HepG2 (cell line): ENCODE measurements at regions not wholly inside any gene's neighbourhood (a gene's known extent, or its start where the extent isn't known, plus 50 kb on each side); places are given as distances from the start of the nearest gene placed in this dataset.

Source experiments
- ATAC-seq: fragments of 200-7000 bp; cut with Tn5 transposase; 3 replicates; pipeline ENCODE4 v1.9.1; 2020; ENCODE audit warnings: mild to moderate bottlenecking, moderate library complexity
- BruUV-seq: library from RNA; stranded (reverse); fragments of 400-500 nt; replicated peaks from 2 replicates; lab custom pipeline; 2021; lab: Mats Ljungman, UMichigan
- CTCF ChIA-PET: fragments of 300-600 bp; formaldehyde crosslinking; extraction: SDS; loops from one replicate; lab custom pipeline; 2021; ENCODE audit warnings: low total read pairs, inconsistent platforms, low intra/inter-chr PET ratio; lab: Yijun Ruan, JAX
- POLR2A ChIA-PET: fragments of 350-600 bp; sonication (Branson Sonifier 250); formaldehyde crosslinking; loops from one replicate; lab custom pipeline; 2020; ENCODE audit warnings: antibody characterized with exemption, inconsistent platforms; lab: Yijun Ruan, JAX
- DNase-seq: peaks from one replicate; pipeline ENCODE4 v3.0.0-alpha.2; 2015; ENCODE audit warnings: low spot score
- FAIRE-seq: peaks from 3 replicates; lab custom pipeline; 2011; peaks lifted over from hg19 to GRCh38; lab: Jason Lieb, UNC
- H2AFZ ChIP-seq: one replicate; pipeline ENCODE4 v1.6.1; 2011; ENCODE audit warnings: low read length, inconsistent platforms
- H3K27ac ChIP-seq: fragments of 300-600 bp; 3 replicates; pipeline ENCODE4 v1.8.0; 2011; ENCODE audit warnings: mixed run types, mild to moderate bottlenecking, mixed read lengths, low read length, inconsistent platforms; ENCODE audit not compliant: insufficient read depth; ENCODE audit errors: extremely low read length
- H3K27me3 ChIP-seq, 2 experiments: fragments of 200-600 bp in 1 of 2; 2 replicates in 1 of 2; 3 replicates in 1 of 2; pipeline versions ENCODE4 v1.6.0 to v1.8.0; 2011; ENCODE audit warnings: low read length in 2 of 2, mild to moderate bottlenecking in 2 of 2, moderate library complexity in 2 of 2, inconsistent platforms in 1 of 2; ENCODE audit not compliant: insufficient read depth in 2 of 2, control insufficient read depth in 1 of 2
- H3K36me3 ChIP-seq, 2 experiments: fragments of 200-600 bp in 1 of 2; replicated peaks in 1 of 2; 2 replicates in 1 of 2; 3 replicates in 1 of 2; pipeline versions ENCODE4 v1.5.1 to v1.8.0; 2011; ENCODE audit warnings: low read length in 2 of 2, inconsistent platforms in 1 of 2; ENCODE audit not compliant: insufficient read depth in 2 of 2, control insufficient read depth in 1 of 2
- H3K4me1 ChIP-seq: 2 replicates; pipeline ENCODE4 v1.5.1; 2012; ENCODE audit warnings: low read length, inconsistent platforms; ENCODE audit not compliant: insufficient read depth
- H3K4me2 ChIP-seq: 2 replicates; pipeline ENCODE4 v1.6.0; 2011; ENCODE audit warnings: low read depth, low read length, inconsistent platforms
- H3K4me3 ChIP-seq, 3 experiments: fragments of 200-600 bp in 1 of 3; sonication (generic), shearing (Covaris generic) in 1 of 3; replicated peaks in 1 of 3; 2 replicates each; pipeline ENCODE4 v1.5.1; 2011 to 2016; ENCODE audit warnings: low read length in 3 of 3, inconsistent platforms in 2 of 3, low read depth in 2 of 3, mild to moderate bottlenecking in 2 of 3, control low read depth in 1 of 3, mixed read lengths in 1 of 3; ENCODE audit not compliant: insufficient read depth in 1 of 3
- H3K79me2 ChIP-seq: one replicate; pipeline ENCODE4 v1.6.1; 2011; ENCODE audit warnings: low read length, inconsistent platforms; ENCODE audit not compliant: insufficient read depth
- H3K9ac ChIP-seq: 2 replicates; pipeline ENCODE4 v1.6.0; 2011; ENCODE audit warnings: mild to moderate bottlenecking, low read depth, low read length, inconsistent platforms; ENCODE audit not compliant: insufficient read depth
- H3K9me3 ChIP-seq: 2 replicates; pipeline ENCODE4 v1.5.1; 2012; ENCODE audit warnings: mild to moderate bottlenecking, low read length
- H4K20me1 ChIP-seq: 2 replicates; pipeline ENCODE4 v1.6.0; 2011; ENCODE audit warnings: inconsistent platforms, mild to moderate bottlenecking, low read length, moderate library complexity; ENCODE audit not compliant: insufficient read depth
- HCFC1 ChIP-seq: fragments of 150-350 bp; IDR thresholded peaks from 2 replicates; pipeline ENCODE4 v1.6.1; 2014; ENCODE audit warnings: low read depth, low read length
- MIXL1 ChIP-seq: IDR thresholded peaks from 2 replicates; pipeline ENCODE4 v1.6.1; 2016
- SP4 ChIP-seq: sonication (generic); formaldehyde crosslinking; IDR thresholded peaks from 2 replicates; pipeline ENCODE4 v1.8.1; 2023; ENCODE audit warnings: mild to moderate bottlenecking, missing genetic modification reagents
- ZNF354B ChIP-seq: sonication (generic); formaldehyde crosslinking; IDR thresholded peaks from 2 replicates; pipeline ENCODE4 v1.8.0; 2022; ENCODE audit warnings: mild to moderate bottlenecking, missing genetic modification reagents
- ZNF496 ChIP-seq: sonication (generic); formaldehyde crosslinking; IDR thresholded peaks from 2 replicates; pipeline ENCODE4 v1.8.1; 2023; ENCODE audit warnings: mild to moderate bottlenecking, moderate library complexity, missing genetic modification reagents; ENCODE audit not compliant: insufficient replicate concordance
- WGBS: methylation state at CpG from one replicate; pipeline ENCODE4 v1.1.6; 2017; ENCODE audit warnings: low lambda C conversion rate; 5-methylcytosine and 5-hydroxymethylcytosine counted together
- in situ Hi-C: cut with HindIII; loops from 2 replicates; pipeline ENCODE4 v1.10.0; 2017; ENCODE audit warnings: low pct_unique_long_range_greater_than_20kb; ENCODE audit not compliant: extremely low pct_ligation_motif_present
- intact Hi-C: fragments of 100-400 bp; cut with micrococcal nuclease; formaldehyde crosslinking; loops from one replicate; pipeline ENCODE4 v1.10.0; 2022; ENCODE audit not compliant: unreplicated experiment
- TF ChIP-seq, protein P1 (sequence below): sonication (generic); formaldehyde crosslinking; IDR thresholded peaks from 2 replicates; pipeline ENCODE4 v1.5.0; 2020; ENCODE audit warnings: mild to moderate bottlenecking, missing genetic modification reagents, borderline replicate concordance
- TF ChIP-seq, protein P2 (sequence below): IDR thresholded peaks from 2 replicates; pipeline ENCODE4 v1.6.1; 2016; ENCODE audit warnings: missing genetic modification reagents, missing compliant biosample characterization
- TF ChIP-seq, protein P3 (sequence below): sonication (generic); formaldehyde crosslinking; IDR thresholded peaks from 2 replicates; pipeline ENCODE4 v1.9.0; 2021; ENCODE audit warnings: mild to moderate bottlenecking, missing genetic modification reagents
- TF ChIP-seq, protein P4 (sequence below): sonication (generic); formaldehyde crosslinking; IDR thresholded peaks from 2 replicates; pipeline ENCODE4 v1.4.0; 2020; ENCODE audit warnings: missing genetic modification reagents

DNA sequence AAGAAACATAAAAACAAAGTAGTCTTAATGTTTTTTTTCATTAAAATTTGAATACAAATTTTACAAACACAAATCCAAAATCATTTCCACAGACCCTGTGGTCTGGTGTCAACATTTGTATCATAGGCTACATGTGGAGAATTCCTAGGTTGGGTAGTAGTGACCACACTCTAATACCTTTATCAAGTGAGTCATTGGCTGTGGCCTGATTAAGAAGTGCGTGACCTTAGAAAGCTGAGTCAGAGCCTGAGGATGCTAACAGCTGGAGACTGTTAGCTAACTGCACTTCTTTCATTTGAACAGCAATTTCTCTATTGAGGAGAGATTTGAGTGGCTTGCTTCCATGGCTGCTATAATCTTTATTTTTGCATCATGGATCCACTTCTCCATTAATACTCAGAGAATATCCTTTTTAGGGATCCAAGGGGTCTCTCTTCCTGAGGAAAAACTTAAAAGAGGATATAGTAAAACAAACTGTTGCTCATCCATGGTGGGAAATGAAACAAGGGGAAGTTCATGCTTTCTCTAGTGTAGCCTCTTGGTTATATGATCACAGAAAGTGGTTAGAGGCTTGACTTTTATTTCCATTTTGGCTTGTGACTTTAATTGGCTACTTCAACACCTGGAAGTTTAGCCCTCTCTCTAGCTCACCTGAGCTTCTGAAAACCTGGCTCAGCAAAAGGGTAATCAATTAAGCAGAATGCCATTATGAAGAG lies 335.8 kb downstream of the PABPC4L start:
- DNase-seq: peak; percentile 6
- CTCF ChIA-PET: no interaction called here

More for the DNA sequence above, 335.8 kb downstream of the PABPC4L start:
- TF ChIP-seq MIXL1 (CRISPR knock-in tag) (no peak), HCFC1 (no peak), ZNF496 (CRISPR knock-in tag) (no peak), SP4 (no peak), ZNF354B (CRISPR knock-in tag) (no peak)
- TF ChIP-seq, protein P1, sequence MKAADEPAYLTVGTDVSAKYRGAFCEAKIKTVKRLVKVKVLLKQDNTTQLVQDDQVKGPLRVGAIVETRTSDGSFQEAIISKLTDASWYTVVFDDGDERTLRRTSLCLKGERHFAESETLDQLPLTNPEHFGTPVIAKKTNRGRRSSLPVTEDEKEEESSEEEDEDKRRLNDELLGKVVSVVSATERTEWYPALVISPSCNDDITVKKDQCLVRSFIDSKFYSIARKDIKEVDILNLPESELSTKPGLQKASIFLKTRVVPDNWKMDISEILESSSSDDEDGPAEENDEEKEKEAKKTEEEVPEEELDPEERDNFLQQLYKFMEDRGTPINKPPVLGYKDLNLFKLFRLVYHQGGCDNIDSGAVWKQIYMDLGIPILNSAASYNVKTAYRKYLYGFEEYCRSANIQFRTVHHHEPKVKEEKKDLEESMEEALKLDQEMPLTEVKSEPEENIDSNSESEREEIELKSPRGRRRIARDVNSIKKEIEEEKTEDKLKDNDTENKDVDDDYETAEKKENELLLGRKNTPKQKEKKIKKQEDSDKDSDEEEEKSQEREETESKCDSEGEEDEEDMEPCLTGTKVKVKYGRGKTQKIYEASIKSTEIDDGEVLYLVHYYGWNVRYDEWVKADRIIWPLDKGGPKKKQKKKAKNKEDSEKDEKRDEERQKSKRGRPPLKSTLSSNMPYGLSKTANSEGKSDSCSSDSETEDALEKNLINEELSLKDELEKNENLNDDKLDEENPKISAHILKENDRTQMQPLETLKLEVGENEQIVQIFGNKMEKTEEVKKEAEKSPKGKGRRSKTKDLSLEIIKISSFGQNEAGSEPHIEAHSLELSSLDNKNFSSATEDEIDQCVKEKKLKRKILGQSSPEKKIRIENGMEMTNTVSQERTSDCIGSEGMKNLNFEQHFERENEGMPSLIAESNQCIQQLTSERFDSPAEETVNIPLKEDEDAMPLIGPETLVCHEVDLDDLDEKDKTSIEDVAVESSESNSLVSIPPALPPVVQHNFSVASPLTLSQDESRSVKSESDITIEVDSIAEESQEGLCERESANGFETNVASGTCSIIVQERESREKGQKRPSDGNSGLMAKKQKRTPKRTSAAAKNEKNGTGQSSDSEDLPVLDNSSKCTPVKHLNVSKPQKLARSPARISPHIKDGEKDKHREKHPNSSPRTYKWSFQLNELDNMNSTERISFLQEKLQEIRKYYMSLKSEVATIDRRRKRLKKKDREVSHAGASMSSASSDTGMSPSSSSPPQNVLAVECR (CRISPR knock-in tag): no peak
- TF ChIP-seq, protein P2, sequence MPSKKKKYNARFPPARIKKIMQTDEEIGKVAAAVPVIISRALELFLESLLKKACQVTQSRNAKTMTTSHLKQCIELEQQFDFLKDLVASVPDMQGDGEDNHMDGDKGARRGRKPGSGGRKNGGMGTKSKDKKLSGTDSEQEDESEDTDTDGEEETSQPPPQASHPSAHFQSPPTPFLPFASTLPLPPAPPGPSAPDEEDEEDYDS (CRISPR knock-in tag): no peak
- TF ChIP-seq, protein P3, sequence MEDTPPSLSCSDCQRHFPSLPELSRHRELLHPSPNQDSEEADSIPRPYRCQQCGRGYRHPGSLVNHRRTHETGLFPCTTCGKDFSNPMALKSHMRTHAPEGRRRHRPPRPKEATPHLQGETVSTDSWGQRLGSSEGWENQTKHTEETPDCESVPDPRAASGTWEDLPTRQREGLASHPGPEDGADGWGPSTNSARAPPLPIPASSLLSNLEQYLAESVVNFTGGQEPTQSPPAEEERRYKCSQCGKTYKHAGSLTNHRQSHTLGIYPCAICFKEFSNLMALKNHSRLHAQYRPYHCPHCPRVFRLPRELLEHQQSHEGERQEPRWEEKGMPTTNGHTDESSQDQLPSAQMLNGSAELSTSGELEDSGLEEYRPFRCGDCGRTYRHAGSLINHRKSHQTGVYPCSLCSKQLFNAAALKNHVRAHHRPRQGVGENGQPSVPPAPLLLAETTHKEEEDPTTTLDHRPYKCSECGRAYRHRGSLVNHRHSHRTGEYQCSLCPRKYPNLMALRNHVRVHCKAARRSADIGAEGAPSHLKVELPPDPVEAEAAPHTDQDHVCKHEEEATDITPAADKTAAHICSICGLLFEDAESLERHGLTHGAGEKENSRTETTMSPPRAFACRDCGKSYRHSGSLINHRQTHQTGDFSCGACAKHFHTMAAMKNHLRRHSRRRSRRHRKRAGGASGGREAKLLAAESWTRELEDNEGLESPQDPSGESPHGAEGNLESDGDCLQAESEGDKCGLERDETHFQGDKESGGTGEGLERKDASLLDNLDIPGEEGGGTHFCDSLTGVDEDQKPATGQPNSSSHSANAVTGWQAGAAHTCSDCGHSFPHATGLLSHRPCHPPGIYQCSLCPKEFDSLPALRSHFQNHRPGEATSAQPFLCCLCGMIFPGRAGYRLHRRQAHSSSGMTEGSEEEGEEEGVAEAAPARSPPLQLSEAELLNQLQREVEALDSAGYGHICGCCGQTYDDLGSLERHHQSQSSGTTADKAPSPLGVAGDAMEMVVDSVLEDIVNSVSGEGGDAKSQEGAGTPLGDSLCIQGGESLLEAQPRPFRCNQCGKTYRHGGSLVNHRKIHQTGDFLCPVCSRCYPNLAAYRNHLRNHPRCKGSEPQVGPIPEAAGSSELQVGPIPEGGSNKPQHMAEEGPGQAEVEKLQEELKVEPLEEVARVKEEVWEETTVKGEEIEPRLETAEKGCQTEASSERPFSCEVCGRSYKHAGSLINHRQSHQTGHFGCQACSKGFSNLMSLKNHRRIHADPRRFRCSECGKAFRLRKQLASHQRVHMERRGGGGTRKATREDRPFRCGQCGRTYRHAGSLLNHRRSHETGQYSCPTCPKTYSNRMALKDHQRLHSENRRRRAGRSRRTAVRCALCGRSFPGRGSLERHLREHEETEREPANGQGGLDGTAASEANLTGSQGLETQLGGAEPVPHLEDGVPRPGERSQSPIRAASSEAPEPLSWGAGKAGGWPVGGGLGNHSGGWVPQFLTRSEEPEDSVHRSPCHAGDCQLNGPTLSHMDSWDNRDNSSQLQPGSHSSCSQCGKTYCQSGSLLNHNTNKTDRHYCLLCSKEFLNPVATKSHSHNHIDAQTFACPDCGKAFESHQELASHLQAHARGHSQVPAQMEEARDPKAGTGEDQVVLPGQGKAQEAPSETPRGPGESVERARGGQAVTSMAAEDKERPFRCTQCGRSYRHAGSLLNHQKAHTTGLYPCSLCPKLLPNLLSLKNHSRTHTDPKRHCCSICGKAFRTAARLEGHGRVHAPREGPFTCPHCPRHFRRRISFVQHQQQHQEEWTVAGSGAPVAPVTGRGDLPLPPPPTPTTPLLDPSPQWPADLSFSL: no peak
- TF ChIP-seq, protein P4, sequence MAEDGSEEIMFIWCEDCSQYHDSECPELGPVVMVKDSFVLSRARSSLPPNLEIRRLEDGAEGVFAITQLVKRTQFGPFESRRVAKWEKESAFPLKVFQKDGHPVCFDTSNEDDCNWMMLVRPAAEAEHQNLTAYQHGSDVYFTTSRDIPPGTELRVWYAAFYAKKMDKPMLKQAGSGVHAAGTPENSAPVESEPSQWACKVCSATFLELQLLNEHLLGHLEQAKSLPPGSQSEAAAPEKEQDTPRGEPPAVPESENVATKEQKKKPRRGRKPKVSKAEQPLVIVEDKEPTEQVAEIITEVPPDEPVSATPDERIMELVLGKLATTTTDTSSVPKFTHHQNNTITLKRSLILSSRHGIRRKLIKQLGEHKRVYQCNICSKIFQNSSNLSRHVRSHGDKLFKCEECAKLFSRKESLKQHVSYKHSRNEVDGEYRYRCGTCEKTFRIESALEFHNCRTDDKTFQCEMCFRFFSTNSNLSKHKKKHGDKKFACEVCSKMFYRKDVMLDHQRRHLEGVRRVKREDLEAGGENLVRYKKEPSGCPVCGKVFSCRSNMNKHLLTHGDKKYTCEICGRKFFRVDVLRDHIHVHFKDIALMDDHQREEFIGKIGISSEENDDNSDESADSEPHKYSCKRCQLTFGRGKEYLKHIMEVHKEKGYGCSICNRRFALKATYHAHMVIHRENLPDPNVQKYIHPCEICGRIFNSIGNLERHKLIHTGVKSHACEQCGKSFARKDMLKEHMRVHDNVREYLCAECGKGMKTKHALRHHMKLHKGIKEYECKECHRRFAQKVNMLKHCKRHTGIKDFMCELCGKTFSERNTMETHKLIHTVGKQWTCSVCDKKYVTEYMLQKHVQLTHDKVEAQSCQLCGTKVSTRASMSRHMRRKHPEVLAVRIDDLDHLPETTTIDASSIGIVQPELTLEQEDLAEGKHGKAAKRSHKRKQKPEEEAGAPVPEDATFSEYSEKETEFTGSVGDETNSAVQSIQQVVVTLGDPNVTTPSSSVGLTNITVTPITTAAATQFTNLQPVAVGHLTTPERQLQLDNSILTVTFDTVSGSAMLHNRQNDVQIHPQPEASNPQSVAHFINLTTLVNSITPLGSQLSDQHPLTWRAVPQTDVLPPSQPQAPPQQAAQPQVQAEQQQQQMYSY (CRISPR knock-in tag): no peak
- TF ChIP-seq, all 625 proteins: peak for 0
- H3K27ac ChIP-seq: no peak overlapping the region
- H3K9me3 ChIP-seq: no peaks in the 10 kb centered on the region
- H3K4me1 ChIP-seq: no peaks in the 10 kb centered on the region
- H3K9ac ChIP-seq: no peak overlapping the region
- POLR2A ChIA-PET: no interaction called here
- H3K4me2 ChIP-seq: no peak overlapping the region
- no peaks in the 10 kb centered on the region for H4K20me1 ChIP-seq
- intact Hi-C loops (no loop called here), in situ Hi-C loops (no loop called here)
- no peak for FAIRE-seq
- no peak overlapping the region for H2AFZ ChIP-seq
- ATAC-seq: no peak
- no peaks in the 10 kb centered on the region for H3K27me3 ChIP-seq
- BruUV-seq: no TSS peak
- no peaks in the 10 kb centered on the region for H3K36me3 ChIP-seq
- H3K79me2 ChIP-seq: no peaks in the 10 kb centered on the region
- no peak overlapping the region for H3K4me3 ChIP-seq
- 7% methylated on average over 1 of the region's 1 CpG for WGBS
